Breast epithelium (tissue), 4 donors: ENCODE measurements at regions not wholly inside any gene's neighbourhood (a gene's known extent, or its start where the extent isn't known, plus 50 kb on each side); places are given as distances from the start of the nearest gene placed in this dataset.
A peak's percentile ranks its signal among the peaks of the same experiment; 100 is the strongest.

ENCODE experiments used
- DNase-seq, 2 donors: peaks; one replicate each; pipeline ENCODE4 v3.0.0-alpha.2; 2019; ENCODE audit warnings: low spot score in 2 of 2
- H3K27ac ChIP-seq, 2 donors: fragments of 200-600 bp; sonication (generic) in 1 of 2; one replicate each; pipeline ENCODE4 v1.5.1; 2016 to 2019; ENCODE audit warnings: mild to moderate bottlenecking in 1 of 2
- H3K27me3 ChIP-seq, 2 donors: fragments of 200-600 bp; sonication (generic) in 1 of 2; one replicate each; pipeline versions ENCODE4 v1.5.1 to v1.6.0; 2017 to 2019; ENCODE audit warnings: control low read depth in 1 of 2, mild to moderate bottlenecking in 1 of 2
- H3K36me3 ChIP-seq: fragments of 200-600 bp; one replicate; pipeline ENCODE4 v1.5.1; 2019
- H3K4me1 ChIP-seq, 2 donors: fragments of 200-600 bp; sonication (generic); one replicate each; pipeline ENCODE4 v1.5.1; 2016 to 2019; ENCODE audit warnings: control low read depth in 1 of 2
- H3K4me3 ChIP-seq, 3 donors: fragments of 200-600 bp; sonication (generic); 1 replicate in 2 of 3; 2 replicates in 1 of 3; pipeline ENCODE4 v1.5.1; 2016 to 2019; ENCODE audit warnings: mild to moderate bottlenecking in 3 of 3, moderate library complexity in 2 of 3
- H3K9me3 ChIP-seq, 2 donors: fragments of 200-600 bp; sonication (generic) in 1 of 2; one replicate each; pipeline ENCODE4 v1.5.1; 2016 to 2019; ENCODE audit warnings: control low read depth in 1 of 2
- POLR2A ChIP-seq: fragments of 450-650 bp; IDR thresholded peaks from one replicate; pipeline ENCODE4 v1.6.1; 2016; ENCODE audit warnings: antibody characterized with exemption, mild to moderate bottlenecking, moderate library complexity
- POLR2AphosphoS5 ChIP-seq, 3 donors: sonication (generic); formaldehyde crosslinking; IDR thresholded peaks; one replicate each; pipeline ENCODE4 v1.6.1; 2017; ENCODE audit warnings: antibody characterized with exemption in 3 of 3
- intact Hi-C: fragments of 100-400 bp; cut with DNase I; formaldehyde crosslinking; loops from one replicate; pipeline ENCODE4 v1.15.1; 2023; ENCODE audit warnings: low total_unique reads
- TF ChIP-seq, protein P1 (sequence below), 3 donors: fragments of 450-650 bp; IDR thresholded peaks; one replicate each; pipeline ENCODE4 v1.5.1; 2016 to 2017; ENCODE audit warnings: antibody characterized with exemption in 3 of 3, mild to moderate bottlenecking in 3 of 3, moderate library complexity in 3 of 3

DNA sequence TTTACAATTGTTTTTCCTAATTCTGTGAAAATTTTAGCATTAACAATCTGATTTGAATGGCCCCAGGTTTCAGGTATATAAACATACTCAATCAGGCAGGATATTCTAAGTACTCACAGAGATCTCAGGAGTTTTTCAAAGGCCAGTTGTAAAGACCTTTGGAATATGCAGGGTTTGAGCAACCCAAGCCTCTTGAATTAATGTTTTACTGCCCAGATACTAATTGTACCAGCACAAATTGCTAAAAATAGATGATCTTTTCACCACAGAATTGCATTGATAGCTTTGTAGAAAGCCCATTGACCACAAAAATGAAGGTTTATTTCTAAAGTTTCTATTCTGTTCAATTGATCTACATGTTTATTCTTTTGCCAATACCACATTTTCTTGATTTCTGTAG lies 186.5 kb downstream of the OSTF1 start:
- H3K27ac ChIP-seq, result no peak overlapping the region
- H3K9me3 ChIP-seq, result peaks cover 2 to 10% of the 10 kb centered on the region in 2 donors
- no peaks in the 10 kb centered on the region for H3K27me3 ChIP-seq
- DNase-seq, result no peak
- H3K36me3 ChIP-seq, result no peaks in the 10 kb centered on the region
- no peak overlapping the region for H3K4me3 ChIP-seq
- intact Hi-C loops, result no loop called here
- no peaks in the 10 kb centered on the region for H3K4me1 ChIP-seq
- TF ChIP-seq POLR2AphosphoS5 (IDR thresholded peaks at IDR 0.05) (no peak), POLR2A (no peak)
- TF ChIP-seq, protein P1, sequence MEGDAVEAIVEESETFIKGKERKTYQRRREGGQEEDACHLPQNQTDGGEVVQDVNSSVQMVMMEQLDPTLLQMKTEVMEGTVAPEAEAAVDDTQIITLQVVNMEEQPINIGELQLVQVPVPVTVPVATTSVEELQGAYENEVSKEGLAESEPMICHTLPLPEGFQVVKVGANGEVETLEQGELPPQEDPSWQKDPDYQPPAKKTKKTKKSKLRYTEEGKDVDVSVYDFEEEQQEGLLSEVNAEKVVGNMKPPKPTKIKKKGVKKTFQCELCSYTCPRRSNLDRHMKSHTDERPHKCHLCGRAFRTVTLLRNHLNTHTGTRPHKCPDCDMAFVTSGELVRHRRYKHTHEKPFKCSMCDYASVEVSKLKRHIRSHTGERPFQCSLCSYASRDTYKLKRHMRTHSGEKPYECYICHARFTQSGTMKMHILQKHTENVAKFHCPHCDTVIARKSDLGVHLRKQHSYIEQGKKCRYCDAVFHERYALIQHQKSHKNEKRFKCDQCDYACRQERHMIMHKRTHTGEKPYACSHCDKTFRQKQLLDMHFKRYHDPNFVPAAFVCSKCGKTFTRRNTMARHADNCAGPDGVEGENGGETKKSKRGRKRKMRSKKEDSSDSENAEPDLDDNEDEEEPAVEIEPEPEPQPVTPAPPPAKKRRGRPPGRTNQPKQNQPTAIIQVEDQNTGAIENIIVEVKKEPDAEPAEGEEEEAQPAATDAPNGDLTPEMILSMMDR (IDR thresholded peaks at IDR 0.05), result no peak

- no peak overlapping the region for H3K27ac ChIP-seq
- H3K4me3 ChIP-seq, result no peak overlapping the region
- H3K27me3 ChIP-seq, result no peaks in the 10 kb centered on the region
- H3K9me3 ChIP-seq, result peaks cover 14 to 20% of the 10 kb centered on the region in 2 donors
- TF ChIP-seq POLR2AphosphoS5 (IDR thresholded peaks at IDR 0.05), result no peak
- no peak for TF ChIP-seq POLR2A
- TF ChIP-seq, protein P1 (IDR thresholded peaks at IDR 0.05), result no peak
- no peaks in the 10 kb centered on the region for H3K36me3 ChIP-seq
- no peaks in the 10 kb centered on the region for H3K4me1 ChIP-seq
- intact Hi-C loops, result no loop called here
- no peak for DNase-seq
These were observed 193.7 kb downstream of the OSTF1 start for GRCh38 chr9:75282047-75282446.

DNA sequence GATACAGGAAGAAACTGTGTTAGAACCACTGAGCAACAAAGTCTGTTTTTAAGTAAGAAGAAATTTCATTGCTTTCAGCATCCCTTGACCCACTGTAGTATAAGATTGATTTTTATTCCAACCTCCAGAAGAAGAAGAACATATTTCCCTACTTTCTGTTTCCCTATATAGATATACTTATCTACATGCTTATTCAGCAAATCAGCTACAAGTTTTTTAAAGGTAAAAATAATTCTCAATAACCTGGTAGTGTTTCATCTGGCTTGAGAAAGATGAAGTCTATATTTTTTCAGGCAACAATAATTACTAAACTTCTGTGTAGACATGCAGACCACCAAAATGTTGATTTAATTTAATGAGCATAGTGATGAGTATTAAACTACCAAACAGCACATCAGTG lies 201.0 kb downstream of the OSTF1 start:
- Histone ChIP-seq H3K4me1 (no peaks in the 10 kb centered on the region), H3K4me3 (no peak overlapping the region), H3K36me3 (no peaks in the 10 kb centered on the region), H3K27me3 (no peaks in the 10 kb centered on the region), H3K9me3 (peaks cover 11 to 17% of the 10 kb centered on the region in 2 donors), H3K27ac (no peak overlapping the region)
- intact Hi-C loops, result no loop called here
- no peak for DNase-seq
- no peak for TF ChIP-seq POLR2AphosphoS5 (IDR thresholded peaks at IDR 0.05)
- TF ChIP-seq, protein P1 (IDR thresholded peaks at IDR 0.05), result no peak
- TF ChIP-seq POLR2A, result no peak

DNA sequence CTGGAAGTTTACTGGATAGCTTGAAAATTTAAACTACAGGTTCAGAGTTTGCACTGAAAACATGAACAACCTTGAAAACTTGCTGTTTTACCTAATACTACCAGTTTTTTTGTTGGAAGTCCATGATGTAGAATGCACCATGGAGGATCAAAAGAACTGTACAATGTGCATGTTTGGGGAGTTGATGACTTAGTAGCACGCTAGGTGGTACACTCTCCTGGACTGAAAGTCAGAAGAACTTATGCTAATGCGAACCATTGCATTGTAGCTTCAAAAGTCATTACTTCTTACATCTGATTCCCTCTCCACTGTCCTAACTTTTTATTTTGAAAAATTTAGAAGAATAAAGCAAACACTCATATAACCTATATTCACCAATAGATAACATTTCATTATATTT lies 211.0 kb downstream of the OSTF1 start:
- H3K4me3 ChIP-seq, result no peak overlapping the region
- intact Hi-C loops, result no loop called here
- H3K27me3 ChIP-seq, result no peaks in the 10 kb centered on the region
- H3K27ac ChIP-seq, result no peak overlapping the region
- H3K4me1 ChIP-seq, result no peaks in the 10 kb centered on the region
- H3K36me3 ChIP-seq, result no peaks in the 10 kb centered on the region
- no peak for DNase-seq
- H3K9me3 ChIP-seq, result peaks cover 5 to 17% of the 10 kb centered on the region in 2 donors
- TF ChIP-seq POLR2A (no peak), POLR2AphosphoS5 (IDR thresholded peaks at IDR 0.05) (no peak)
- TF ChIP-seq, protein P1 (IDR thresholded peaks at IDR 0.05), result no peak

- TF ChIP-seq POLR2A, result no peak
- TF ChIP-seq POLR2AphosphoS5 (IDR thresholded peaks at IDR 0.05), result no peak
- TF ChIP-seq, protein P1 (IDR thresholded peaks at IDR 0.05), result peak in 1 of 3 donors; percentile 31
- no peaks in the 10 kb centered on the region for H3K36me3 ChIP-seq
- H3K4me1 ChIP-seq, result no peaks in the 10 kb centered on the region
- no peak overlapping the region for H3K27ac ChIP-seq
- peaks cover 0 to 3% of the 10 kb centered on the region in 2 donors for H3K9me3 ChIP-seq
- no peak overlapping the region for H3K4me3 ChIP-seq
- DNase-seq, result no peak
- H3K27me3 ChIP-seq, result no peaks in the 10 kb centered on the region
- intact Hi-C loops, result no loop called here
These were observed 245.3 kb downstream of the OSTF1 start for GRCh38 chr9:75333624-75334023.
